Neural progenitor cell (in vitro differentiated cells): ENCODE measurements at regions not wholly inside any gene's neighbourhood (a gene's known extent, or its start where the extent isn't known, plus 50 kb on each side); places are given as distances from the start of the nearest gene placed in this dataset.
"Not testable (repeated sequence)": the region's sequence is repeated elsewhere in the genome, so short reads cannot be mapped to it uniquely, and the experiment has no call there.

Source experiments
- CTCF ChIP-seq: fragments of 200-600 bp; sonication (generic); IDR thresholded peaks from 2 replicates; pipeline ENCODE4 v1.5.1; 2017; ENCODE audit warnings: antibody characterized with exemption, mild to moderate bottlenecking
- EZH2 ChIP-seq: fragments of 200-600 bp; sonication (generic); IDR thresholded peaks from 2 replicates; pipeline ENCODE4 v1.6.1; 2017; ENCODE audit warnings: antibody characterized with exemption, mild to moderate bottlenecking, moderate library complexity
- EZH2phosphoT487 ChIP-seq: fragments of 200-600 bp; sonication (generic); IDR thresholded peaks from 2 replicates; pipeline ENCODE4 v1.6.1; 2017; ENCODE audit warnings: antibody characterized with exemption

DNA sequence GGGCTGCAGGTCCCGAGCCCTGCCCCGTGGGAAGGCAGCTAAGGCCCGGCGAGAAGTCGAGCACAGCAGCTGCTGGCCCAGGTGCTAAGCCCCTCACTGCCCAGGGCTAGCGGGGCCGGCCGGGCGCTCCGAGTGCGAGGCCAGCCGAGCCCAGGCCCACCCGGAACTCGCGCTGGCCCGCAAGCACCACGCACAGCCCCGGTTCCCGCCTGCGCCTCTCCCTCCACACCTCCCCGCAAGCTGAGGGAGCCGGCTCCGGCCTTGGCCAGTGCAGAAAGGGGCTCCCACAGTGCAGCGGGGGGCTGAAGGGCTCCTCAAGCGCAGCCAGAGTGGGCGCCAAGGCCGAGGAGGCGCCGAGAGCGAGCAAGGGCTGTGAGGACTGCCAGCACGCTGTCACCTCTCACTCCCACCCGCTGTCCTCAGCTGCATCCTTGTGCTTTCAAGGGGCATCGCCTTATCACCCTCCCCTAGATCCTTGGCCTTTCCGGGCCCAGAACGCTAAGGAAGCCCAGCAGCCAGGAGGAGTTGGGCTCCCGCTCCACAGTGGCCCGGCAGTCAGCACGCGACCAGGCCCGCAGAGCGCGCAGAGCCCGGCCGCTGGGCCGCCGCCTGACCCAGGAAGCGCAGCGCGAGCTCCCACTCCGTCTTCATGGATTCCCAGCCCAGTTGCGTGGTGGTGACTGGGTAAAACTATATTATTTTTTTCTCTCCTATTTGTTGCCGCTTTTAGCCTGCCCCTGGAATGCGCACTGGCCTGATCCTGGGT is 144.1 kb downstream of the ARRDC4 start:
- TF ChIP-seq EZH2phosphoT487, CTCF, EZH2: not testable (repeated sequence)
